Upper lobe of right lung (tissue), 1 donor: ENCODE measurements at regions not wholly inside any gene's neighbourhood (a gene's known extent, or its start where the extent isn't known, plus 50 kb on each side); places are given as distances from the start of the nearest gene placed in this dataset.

Experiments
- ATAC-seq: fragments of 200-7000 bp; cut with Tn5 transposase; one replicate; pipeline ENCODE4 v1.9.1; 2020; ENCODE audit warnings: mild to moderate bottlenecking, moderate library complexity
- DNase-seq: peaks from one replicate; pipeline ENCODE4 v3.0.0-alpha.2; 2020
- H3K27ac ChIP-seq: fragments of 200-600 bp; one replicate; pipeline ENCODE4 v1.8.0; 2022
- H3K27me3 ChIP-seq: fragments of 200-600 bp; one replicate; pipeline ENCODE4 v1.8.0; 2022; ENCODE audit warnings: mild to moderate bottlenecking
- H3K36me3 ChIP-seq: fragments of 200-600 bp; one replicate; pipeline ENCODE4 v1.8.0; 2022
- H3K4me1 ChIP-seq: fragments of 200-600 bp; one replicate; pipeline ENCODE4 v1.8.0; 2022
- H3K4me3 ChIP-seq: fragments of 200-600 bp; one replicate; pipeline ENCODE4 v1.8.0; 2022; ENCODE audit warnings: mild to moderate bottlenecking
- H3K9me3 ChIP-seq: fragments of 200-600 bp; one replicate; pipeline ENCODE4 v1.8.0; 2022
- intact Hi-C: fragments of 100-400 bp; cut with DNase I; formaldehyde crosslinking; loops from one replicate; pipeline ENCODE4 v1.11.0; 2022
- TF ChIP-seq, protein P1 (sequence below): fragments of 200-600 bp; IDR thresholded peaks from one replicate; pipeline ENCODE4 v1.8.0; 2022; ENCODE audit warnings: antibody characterized with exemption
- donor health status: DM: no; HTN: yes; CAD: no; lungs with severe emphysema.

DNA sequence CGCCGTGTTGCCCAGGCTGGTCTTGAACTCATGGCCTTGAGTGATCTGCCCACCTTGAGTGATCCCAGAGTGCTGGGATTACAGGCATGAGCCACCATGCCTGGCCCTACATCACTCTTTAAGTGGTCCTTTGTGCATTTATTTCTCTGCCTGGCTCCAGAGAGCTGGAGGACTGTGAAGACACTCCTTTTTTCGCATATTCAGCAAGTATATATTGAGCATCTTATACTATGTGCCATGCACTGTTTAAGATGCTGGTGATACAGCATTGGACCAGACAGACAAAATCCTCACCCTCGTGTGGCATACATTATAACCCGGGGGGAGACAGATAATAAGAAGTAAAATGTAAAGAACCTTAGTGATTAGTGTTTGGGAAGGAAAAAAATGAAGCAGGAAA is 66.8 kb upstream of the NPAS1 start:
- Histone ChIP-seq H3K4me3 (no peak overlapping the region), H3K4me1 (peaks cover 42% of the 10 kb centered on the region), H3K27ac (no peak overlapping the region), H3K27me3 (no peaks in the 10 kb centered on the region), H3K36me3 (no peaks in the 10 kb centered on the region), H3K9me3 (no peaks in the 10 kb centered on the region)
- TF ChIP-seq, protein P1, sequence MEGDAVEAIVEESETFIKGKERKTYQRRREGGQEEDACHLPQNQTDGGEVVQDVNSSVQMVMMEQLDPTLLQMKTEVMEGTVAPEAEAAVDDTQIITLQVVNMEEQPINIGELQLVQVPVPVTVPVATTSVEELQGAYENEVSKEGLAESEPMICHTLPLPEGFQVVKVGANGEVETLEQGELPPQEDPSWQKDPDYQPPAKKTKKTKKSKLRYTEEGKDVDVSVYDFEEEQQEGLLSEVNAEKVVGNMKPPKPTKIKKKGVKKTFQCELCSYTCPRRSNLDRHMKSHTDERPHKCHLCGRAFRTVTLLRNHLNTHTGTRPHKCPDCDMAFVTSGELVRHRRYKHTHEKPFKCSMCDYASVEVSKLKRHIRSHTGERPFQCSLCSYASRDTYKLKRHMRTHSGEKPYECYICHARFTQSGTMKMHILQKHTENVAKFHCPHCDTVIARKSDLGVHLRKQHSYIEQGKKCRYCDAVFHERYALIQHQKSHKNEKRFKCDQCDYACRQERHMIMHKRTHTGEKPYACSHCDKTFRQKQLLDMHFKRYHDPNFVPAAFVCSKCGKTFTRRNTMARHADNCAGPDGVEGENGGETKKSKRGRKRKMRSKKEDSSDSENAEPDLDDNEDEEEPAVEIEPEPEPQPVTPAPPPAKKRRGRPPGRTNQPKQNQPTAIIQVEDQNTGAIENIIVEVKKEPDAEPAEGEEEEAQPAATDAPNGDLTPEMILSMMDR = no peak
- no peak for DNase-seq
- intact Hi-C loops = no loop called here
- no peak for ATAC-seq

DNA sequence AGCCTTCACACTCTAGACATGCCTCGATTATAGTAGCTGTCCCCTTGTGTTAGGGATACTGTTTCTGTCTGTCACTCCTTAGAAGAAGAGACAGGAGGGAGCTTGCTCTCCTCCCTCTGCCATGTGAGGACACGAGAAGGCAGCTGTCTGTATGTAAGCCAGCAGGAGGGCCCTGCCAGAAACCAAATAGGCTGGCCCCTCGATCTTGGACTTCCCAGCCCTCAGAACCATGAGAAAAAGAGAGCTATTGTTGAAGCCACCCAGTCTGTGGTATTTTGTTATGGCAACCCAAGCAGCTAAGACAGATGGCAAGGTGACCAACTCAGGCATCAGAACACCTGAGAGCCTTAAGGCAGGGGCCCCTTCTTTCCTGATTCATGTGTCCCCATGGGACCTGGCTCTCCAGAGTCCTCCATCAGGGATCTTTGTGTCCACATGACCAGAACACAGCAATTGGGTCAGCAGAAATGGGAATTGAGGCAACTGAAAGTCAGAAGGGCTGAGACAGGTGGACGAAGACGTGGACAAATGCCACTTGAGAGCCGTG is 65.6 kb upstream of the NPAS1 start:
- TF ChIP-seq, protein P1 = no peak
- DNase-seq = no peak
- Histone ChIP-seq H3K36me3 (no peaks in the 10 kb centered on the region), H3K4me3 (no peak overlapping the region), H3K4me1 (peaks cover 51% of the 10 kb centered on the region), H3K27ac (peak overlapping the region; percentile 43), H3K9me3 (no peaks in the 10 kb centered on the region), H3K27me3 (no peaks in the 10 kb centered on the region)
- intact Hi-C loops = no loop called here
- no peak for ATAC-seq

DNA sequence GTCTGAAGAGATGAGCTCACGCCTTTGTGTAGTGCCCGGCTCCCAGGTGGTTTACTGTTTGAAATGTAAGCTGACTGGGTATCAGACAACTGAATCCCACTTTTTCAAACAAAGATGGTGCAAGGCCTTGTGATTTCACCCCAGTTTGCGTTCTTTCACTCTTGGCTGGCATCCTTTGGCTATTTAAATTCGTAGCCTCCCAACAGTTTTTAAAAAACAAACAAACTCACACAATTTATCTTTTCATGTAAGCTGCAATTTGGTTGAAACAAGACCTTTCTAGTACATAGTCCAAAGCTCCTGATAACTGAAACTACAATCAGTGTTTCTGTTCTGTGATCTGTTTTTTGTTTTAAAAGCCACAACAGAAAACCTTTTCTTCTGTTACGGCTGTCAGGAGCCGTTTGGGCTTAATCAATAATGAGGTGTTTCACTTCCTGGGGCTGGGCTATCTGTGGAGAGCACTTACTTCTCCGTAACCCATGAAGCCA is 65.1 kb upstream of the NPAS1 start:
- Histone ChIP-seq H3K4me3 (peak overlapping the region; percentile 28), H3K9me3 (no peaks in the 10 kb centered on the region), H3K27me3 (no peaks in the 10 kb centered on the region), H3K27ac (peak overlapping the region; percentile 43), H3K36me3 (no peaks in the 10 kb centered on the region), H3K4me1 (peaks cover 56% of the 10 kb centered on the region)
- no peak for DNase-seq
- no peak for ATAC-seq
- intact Hi-C loops = no loop called here
- TF ChIP-seq, protein P1 = no peak

DNA sequence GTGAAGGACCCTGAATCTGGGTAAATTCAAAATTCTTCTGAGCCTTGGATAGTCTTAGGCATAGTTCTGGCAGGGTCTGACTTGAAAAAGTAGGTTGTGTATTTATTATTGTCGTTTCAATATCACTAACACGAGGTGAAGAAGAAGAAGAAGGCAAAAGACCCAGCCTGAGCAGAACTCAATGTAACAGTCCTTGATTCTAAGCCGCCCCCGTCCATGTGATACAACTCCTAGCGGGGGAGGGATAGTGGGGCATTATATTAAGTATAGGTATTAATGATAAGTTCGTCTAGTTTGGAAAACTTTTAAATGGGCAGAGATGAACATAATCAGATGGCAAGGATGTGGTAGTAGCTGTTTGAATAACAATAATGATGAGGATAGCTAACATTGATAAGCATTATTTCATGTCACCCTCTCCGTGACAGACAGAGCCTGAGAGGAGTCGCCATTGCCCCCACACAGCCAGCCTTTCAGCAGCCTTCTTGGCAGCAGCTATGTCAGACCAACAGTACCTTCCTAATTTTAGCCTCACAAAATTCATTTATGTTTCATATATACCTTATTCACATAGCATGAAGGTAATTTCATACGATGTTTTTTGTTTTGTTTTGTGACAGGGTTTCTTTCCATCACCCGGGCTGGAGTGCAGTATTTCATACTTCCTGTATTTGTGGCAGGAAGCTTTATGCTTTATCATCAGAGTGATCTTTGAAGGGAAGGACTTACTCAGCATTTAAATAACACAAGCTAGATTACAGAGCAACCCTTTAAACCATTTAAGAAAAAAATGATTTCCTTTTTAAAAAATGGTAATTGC is 64.4 kb upstream of the NPAS1 start:
- peak overlapping the region; percentile 43 for H3K27ac ChIP-seq
- peak; percentile 70 for ATAC-seq
- no peaks in the 10 kb centered on the region for H3K36me3 ChIP-seq
- TF ChIP-seq, protein P1 = no peak
- intact Hi-C loops = no loop called here
- peak overlapping the region; percentile 28 for H3K4me3 ChIP-seq
- no peaks in the 10 kb centered on the region for H3K27me3 ChIP-seq
- no peak for DNase-seq
- H3K9me3 ChIP-seq = no peaks in the 10 kb centered on the region
- H3K4me1 ChIP-seq = peaks cover 53% of the 10 kb centered on the region

DNA sequence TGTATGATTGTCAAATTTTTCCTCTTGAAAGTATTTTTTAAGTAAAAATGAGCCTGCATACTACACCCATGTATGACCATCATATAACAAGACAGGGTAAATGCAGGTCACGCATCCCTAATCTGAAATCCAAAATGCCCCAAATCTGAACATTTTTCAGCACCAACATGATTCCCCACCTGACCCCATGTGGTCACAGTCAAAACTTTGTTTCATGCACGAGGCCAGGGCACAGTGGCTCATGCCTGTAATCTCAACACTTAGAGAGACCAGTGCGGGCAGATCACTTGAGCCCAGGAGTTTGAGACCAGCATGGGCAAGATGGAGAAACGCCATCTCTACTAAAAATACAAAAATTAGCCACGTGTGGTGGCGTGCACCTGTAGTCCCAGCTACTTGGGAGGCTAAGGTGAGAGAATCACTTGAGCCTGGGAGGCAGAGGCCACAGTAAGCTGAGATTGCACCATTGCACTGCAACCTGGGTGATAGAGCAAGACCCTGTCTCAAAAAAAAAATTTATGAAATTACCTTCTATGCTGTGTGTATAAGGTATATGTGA is 63.7 kb upstream of the NPAS1 start:
- Histone ChIP-seq H3K27me3 (no peaks in the 10 kb centered on the region), H3K9me3 (no peaks in the 10 kb centered on the region), H3K4me3 (no peak overlapping the region), H3K4me1 (peaks cover 46% of the 10 kb centered on the region), H3K36me3 (no peaks in the 10 kb centered on the region), H3K27ac (peak overlapping the region; percentile 21)
- ATAC-seq = no peak
- TF ChIP-seq, protein P1 = no peak
- no peak for DNase-seq
- intact Hi-C loops = no loop called here
